HUES48 (cell line): ENCODE measurements at regions not wholly inside any gene's neighbourhood (a gene's known extent, or its start where the extent isn't known, plus 50 kb on each side); places are given as distances from the start of the nearest gene placed in this dataset.

Experiments used
- H3K27ac ChIP-seq: one replicate; pipeline ENCODE4 v1.7.0; 2013; ENCODE audit warnings: low read depth, low read length, inconsistent platforms
- H3K27me3 ChIP-seq: 2 replicates; pipeline ENCODE4 v1.6.1; 2013; ENCODE audit warnings: mild to moderate bottlenecking, low read length; ENCODE audit not compliant: control insufficient read depth, insufficient read depth
- H3K36me3 ChIP-seq: 2 replicates; pipeline ENCODE4 v1.6.1; 2013; ENCODE audit warnings: low read length; ENCODE audit not compliant: control insufficient read depth, insufficient read depth
- H3K4me1 ChIP-seq: 2 replicates; pipeline ENCODE4 v1.6.1; 2013; ENCODE audit warnings: mild to moderate bottlenecking, low read length; ENCODE audit not compliant: control insufficient read depth, insufficient read depth
- H3K4me3 ChIP-seq: 2 replicates; pipeline ENCODE4 v1.5.1; 2013; ENCODE audit warnings: mild to moderate bottlenecking, low read depth, low read length
- H3K9ac ChIP-seq: 2 replicates; pipeline ENCODE4 v1.6.1; 2013; ENCODE audit warnings: mild to moderate bottlenecking, low read depth, low read length, moderate library complexity
- H3K9me3 ChIP-seq: 2 replicates; pipeline ENCODE4 v1.6.1; 2013; ENCODE audit warnings: low read length; ENCODE audit not compliant: control insufficient read depth, insufficient read depth

DNA sequence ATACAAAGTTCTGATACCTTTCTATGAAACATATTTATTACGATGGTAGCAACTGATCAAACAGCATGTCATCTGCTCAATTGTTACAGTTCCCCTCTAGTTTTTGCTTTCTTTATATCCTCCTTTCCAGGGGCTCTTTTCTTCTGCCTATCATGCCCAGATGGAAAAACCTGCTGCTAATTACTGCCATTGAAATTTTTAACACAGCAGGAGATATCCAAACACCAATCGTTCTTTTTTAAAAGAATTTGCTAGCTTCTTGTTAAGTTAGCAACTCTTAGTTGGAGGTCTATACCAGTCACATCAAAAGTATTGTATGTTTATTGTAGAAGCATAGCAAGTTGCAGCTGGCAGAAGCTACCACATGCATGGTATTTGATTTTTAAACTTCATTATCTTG is 768.5 kb downstream of the NXPH1 start:
- H3K27me3 ChIP-seq, result no peaks in the 10 kb centered on the region

DNA sequence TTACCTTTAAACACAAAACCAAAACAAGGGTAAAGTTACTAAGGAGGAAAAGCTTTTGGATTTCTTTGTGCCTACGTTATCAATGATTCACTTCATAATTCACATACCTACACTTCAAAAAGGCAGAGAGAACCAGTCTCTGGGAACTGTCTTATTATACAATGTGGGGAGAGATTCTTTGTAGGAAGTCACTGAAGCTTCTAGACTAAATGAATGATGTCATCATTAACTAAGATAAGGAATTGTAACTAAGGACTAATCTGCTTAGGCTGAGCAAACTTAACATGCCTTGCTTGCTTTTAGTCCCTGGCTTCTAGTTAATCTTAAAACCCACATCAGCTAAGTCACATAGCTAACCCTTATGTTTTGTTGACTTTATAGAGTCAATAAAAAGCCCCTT is 771.2 kb downstream of the NXPH1 start:
- Histone ChIP-seq H3K36me3 (no peaks in the 10 kb centered on the region), H3K4me3 (no peak overlapping the region), H3K27ac (peak overlapping the region; percentile 35), H3K9ac (no peak overlapping the region), H3K4me1 (peaks cover 16% of the 10 kb centered on the region), H3K27me3 (no peaks in the 10 kb centered on the region), H3K9me3 (no peaks in the 10 kb centered on the region)

More for the DNA sequence above, 768.5 kb downstream of the NXPH1 start:
- Histone ChIP-seq H3K9me3 (no peaks in the 10 kb centered on the region), H3K9ac (no peak overlapping the region), H3K4me1 (peaks cover 14% of the 10 kb centered on the region), H3K4me3 (no peak overlapping the region), H3K36me3 (no peaks in the 10 kb centered on the region), H3K27ac (no peak overlapping the region)

DNA sequence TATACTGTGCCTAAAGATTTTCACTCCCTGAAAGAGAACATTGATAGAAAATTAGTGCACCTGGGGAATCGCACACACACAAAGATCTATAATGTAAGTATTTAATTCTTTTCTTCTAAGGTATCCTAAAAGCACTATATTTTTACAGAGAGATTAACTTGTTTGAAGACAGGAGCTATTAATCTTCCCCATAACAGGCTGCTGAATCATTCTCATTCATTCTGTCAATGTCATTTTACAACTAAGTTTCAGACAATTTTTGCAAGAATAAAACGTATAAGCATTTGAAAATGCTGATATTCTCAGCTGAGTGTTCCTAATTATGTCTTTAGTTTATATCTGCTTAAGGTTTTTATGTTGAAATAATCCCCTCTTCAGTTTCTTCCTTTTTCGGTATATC is 776.7 kb downstream of the NXPH1 start:
- Histone ChIP-seq H3K4me3 (no peak overlapping the region), H3K27ac (no peak overlapping the region), H3K9ac (no peak overlapping the region), H3K36me3 (no peaks in the 10 kb centered on the region), H3K27me3 (no peaks in the 10 kb centered on the region), H3K4me1 (peaks cover 7% of the 10 kb centered on the region), H3K9me3 (no peaks in the 10 kb centered on the region)

- Histone ChIP-seq H3K27me3 (no peaks in the 10 kb centered on the region), H3K36me3 (no peaks in the 10 kb centered on the region), H3K9me3 (no peaks in the 10 kb centered on the region), H3K9ac (no peak overlapping the region), H3K27ac (no peak overlapping the region), H3K4me3 (no peak overlapping the region), H3K4me1 (no peaks in the 10 kb centered on the region)
These were observed 783.8 kb downstream of the NXPH1 start for GRCh38 chr7:9217204-9217603.

GRCh38 chr7:9226500-9226899 is 793.1 kb downstream of the NXPH1 start:
- Histone ChIP-seq H3K4me1 (peaks cover 3% of the 10 kb centered on the region), H3K9me3 (no peaks in the 10 kb centered on the region), H3K4me3 (no peak overlapping the region), H3K27ac (no peak overlapping the region), H3K27me3 (no peaks in the 10 kb centered on the region), H3K36me3 (no peaks in the 10 kb centered on the region), H3K9ac (no peak overlapping the region)

DNA sequence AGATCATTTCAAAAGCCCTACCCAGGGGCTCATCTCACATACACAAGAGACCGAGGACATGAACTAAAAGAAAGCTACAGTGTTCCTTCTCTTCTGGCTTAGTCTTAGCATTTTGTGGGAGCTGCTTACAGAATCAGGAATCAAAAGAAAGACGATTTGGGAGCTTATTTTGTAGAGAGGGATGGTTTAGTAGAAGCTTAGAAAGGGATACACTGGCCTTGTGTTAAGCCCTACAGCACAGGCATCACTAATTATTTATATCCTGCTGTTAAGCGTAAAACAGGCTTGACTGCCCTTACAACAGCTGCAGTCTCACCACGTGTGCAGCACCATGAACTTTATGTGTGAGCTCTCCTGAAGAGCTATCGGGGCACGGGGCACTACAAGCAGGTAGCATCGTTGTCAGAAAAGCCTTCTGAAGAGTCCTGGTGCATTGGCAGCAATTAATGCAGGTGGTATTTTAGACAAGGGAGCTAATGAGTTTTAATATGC is 798.3 kb downstream of the NXPH1 start:
- Histone ChIP-seq H3K27ac (no peak overlapping the region), H3K4me1 (peaks cover 10% of the 10 kb centered on the region), H3K9me3 (no peaks in the 10 kb centered on the region), H3K36me3 (no peaks in the 10 kb centered on the region), H3K9ac (no peak overlapping the region), H3K27me3 (no peaks in the 10 kb centered on the region), H3K4me3 (no peak overlapping the region)

GRCh38 chr7:9240001-9240400 is 806.6 kb downstream of the NXPH1 start:
- no peak overlapping the region for H3K27ac ChIP-seq
- H3K9me3 ChIP-seq, result no peaks in the 10 kb centered on the region
- no peaks in the 10 kb centered on the region for H3K27me3 ChIP-seq
- no peaks in the 10 kb centered on the region for H3K36me3 ChIP-seq
- H3K4me1 ChIP-seq, result no peaks in the 10 kb centered on the region
- no peak overlapping the region for H3K4me3 ChIP-seq
- no peak overlapping the region for H3K9ac ChIP-seq

GRCh38 chr7:9241826-9242225 is 808.4 kb downstream of the NXPH1 start:
- no peaks in the 10 kb centered on the region for H3K9me3 ChIP-seq

DNA sequence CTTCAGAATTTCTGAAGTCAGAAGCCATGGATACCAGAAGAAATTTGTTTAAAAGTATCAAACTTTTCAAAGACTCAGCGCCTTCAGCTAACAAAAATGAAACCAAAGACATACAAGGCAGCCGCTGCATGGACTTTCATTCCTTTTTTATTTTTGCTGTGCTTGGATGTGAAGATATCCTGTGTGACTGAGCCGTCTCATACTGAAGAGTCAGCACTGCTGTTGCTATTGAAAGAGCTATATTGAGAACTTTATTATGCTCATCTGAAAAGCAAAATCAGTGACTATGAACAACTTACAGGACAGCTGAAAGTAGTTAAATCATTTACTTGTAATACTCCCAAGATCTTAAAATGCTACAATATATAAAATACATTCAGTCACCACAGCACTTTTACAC is 809.2 kb downstream of the NXPH1 start:
- Histone ChIP-seq H3K4me3 (no peak overlapping the region), H3K27me3 (no peaks in the 10 kb centered on the region), H3K4me1 (no peaks in the 10 kb centered on the region), H3K27ac (no peak overlapping the region), H3K9ac (no peak overlapping the region), H3K36me3 (no peaks in the 10 kb centered on the region), H3K9me3 (no peaks in the 10 kb centered on the region)

More at GRCh38 chr7:9241826-9242225, 808.4 kb downstream of the NXPH1 start:
- Histone ChIP-seq H3K27me3 (no peaks in the 10 kb centered on the region), H3K36me3 (no peaks in the 10 kb centered on the region), H3K4me1 (no peaks in the 10 kb centered on the region), H3K9ac (no peak overlapping the region), H3K4me3 (no peak overlapping the region), H3K27ac (no peak overlapping the region)

DNA sequence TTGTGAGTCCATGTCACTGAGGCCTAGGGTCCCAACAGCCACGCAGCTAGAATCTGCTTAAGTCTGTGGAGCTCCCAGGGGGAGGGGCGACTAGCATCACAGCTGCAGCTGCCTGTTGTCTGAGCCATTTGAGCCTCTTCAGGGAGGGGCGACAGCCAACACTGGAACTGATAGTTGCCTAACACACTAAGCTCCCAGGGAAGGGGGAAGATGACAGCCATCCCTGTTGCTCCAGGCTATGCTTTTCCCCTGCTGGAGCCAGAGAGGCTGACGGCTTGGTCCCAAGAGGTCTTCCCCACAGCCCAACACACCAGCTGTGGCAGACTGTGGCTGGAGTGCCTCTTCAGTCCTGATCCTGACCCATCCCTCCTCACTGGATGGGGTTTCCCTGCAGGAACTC is 817.5 kb downstream of the NXPH1 start:
- H3K36me3 ChIP-seq, result no peaks in the 10 kb centered on the region
- no peaks in the 10 kb centered on the region for H3K4me1 ChIP-seq
- H3K9me3 ChIP-seq, result no peaks in the 10 kb centered on the region
- no peak overlapping the region for H3K4me3 ChIP-seq
- H3K27ac ChIP-seq, result no peak overlapping the region
- H3K27me3 ChIP-seq, result no peaks in the 10 kb centered on the region
- no peak overlapping the region for H3K9ac ChIP-seq

DNA sequence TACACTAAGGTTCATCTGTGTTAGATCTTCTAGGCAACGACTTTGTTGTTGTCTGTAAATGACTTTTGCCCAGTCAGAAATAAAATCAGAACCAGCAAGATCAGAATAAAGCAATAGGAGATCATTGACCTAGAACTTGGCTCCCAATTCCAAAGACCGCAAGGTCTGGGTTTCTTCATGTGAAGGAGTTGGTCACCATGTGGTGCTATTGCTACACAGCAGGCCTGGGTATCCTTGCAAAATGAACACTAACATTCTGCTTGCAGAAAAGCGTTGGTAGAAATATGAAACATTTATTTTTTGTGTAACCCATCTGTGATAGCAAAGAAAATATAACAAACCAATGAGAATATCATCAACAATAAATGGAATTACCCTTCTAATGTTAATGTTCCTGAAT is 831.0 kb downstream of the NXPH1 start:
- H3K27me3 ChIP-seq, result no peaks in the 10 kb centered on the region
- H3K9me3 ChIP-seq, result no peaks in the 10 kb centered on the region
- no peak overlapping the region for H3K4me3 ChIP-seq
- H3K4me1 ChIP-seq, result no peaks in the 10 kb centered on the region
- H3K9ac ChIP-seq, result no peak overlapping the region
- H3K27ac ChIP-seq, result no peak overlapping the region
- H3K36me3 ChIP-seq, result no peaks in the 10 kb centered on the region

DNA sequence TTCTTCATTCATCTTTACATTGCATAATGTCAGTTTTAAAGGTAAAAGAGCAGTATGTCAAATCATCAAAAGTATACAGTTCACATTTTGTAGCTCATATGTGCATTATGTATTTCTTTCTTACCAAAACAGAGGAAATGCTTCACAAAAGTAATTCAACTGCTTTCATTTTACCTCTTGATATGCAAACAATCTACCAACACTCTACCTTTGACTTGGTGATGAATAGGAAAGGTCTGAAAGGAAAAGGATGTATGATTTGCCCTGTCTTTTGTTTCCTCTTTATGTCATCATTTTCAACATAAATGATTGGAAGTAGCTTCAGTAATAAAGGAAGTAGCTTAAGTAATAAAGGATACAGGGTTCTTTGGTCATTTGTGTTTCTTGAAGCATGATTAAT is 846.7 kb downstream of the NXPH1 start:
- Histone ChIP-seq H3K27me3 (no peaks in the 10 kb centered on the region), H3K4me3 (peak overlapping the region; percentile 24; the same call in 1 of the 2 replicates), H3K4me1 (peaks cover 25% of the 10 kb centered on the region), H3K9ac (no peak overlapping the region), H3K27ac (peak overlapping the region; percentile 64), H3K36me3 (no peaks in the 10 kb centered on the region), H3K9me3 (0 out of 2 replicates have a peak, but pooled peaks cover 2% of the 10 kb centered on the region)
